ENCODE measurements at regions not wholly inside any gene's neighbourhood (a gene's known extent, or its start where the extent isn't known, plus 50 kb on each side); places are given as distances from the start of the nearest gene placed in this dataset.

- DNase-seq (ENCODE audit: low read depth): no peak
Measured at GRCh38 chr4:125515016-125515415, 200.3 kb downstream of the FAT4 start.

- no peak for DNase-seq (ENCODE audit: low read depth)
Measured at GRCh38 chr4:125517831-125518230, 203.1 kb downstream of the FAT4 start.

- DNase-seq (ENCODE audit: low read depth): no peak
Measured at GRCh38 chr4:125518281-125518680, 203.5 kb downstream of the FAT4 start.

GRCh38 chr4:125519371-125520146 lies 204.8 kb downstream of the FAT4 start:
- DNase-seq (ENCODE audit: low read depth): no peak

- no peak for DNase-seq (ENCODE audit: low read depth)
Measured at GRCh38 chr4:125520258-125520990, 205.7 kb downstream of the FAT4 start.

GRCh38 chr4:125522588-125522987 lies 207.8 kb downstream of the FAT4 start:
- DNase-seq (ENCODE audit: low read depth): no peak

GRCh38 chr4:125522992-125523391 lies 208.2 kb downstream of the FAT4 start:
- DNase-seq (ENCODE audit: low read depth): no peak

GRCh38 chr4:125526420-125526819 lies 211.7 kb downstream of the FAT4 start:
- DNase-seq (ENCODE audit: low read depth): no peak

- DNase-seq (ENCODE audit: low read depth): no peak
Measured at GRCh38 chr4:125527681-125528080, 212.9 kb downstream of the FAT4 start.

GRCh38 chr4:125529071-125529470 lies 214.3 kb downstream of the FAT4 start:
- no peak for DNase-seq (ENCODE audit: low read depth)

- DNase-seq (ENCODE audit: low read depth): no peak
Measured at GRCh38 chr4:125538670-125539069, 223.9 kb downstream of the FAT4 start.

GRCh38 chr4:125539691-125540090 lies 224.9 kb downstream of the FAT4 start:
- no peak for DNase-seq (ENCODE audit: low read depth)

- DNase-seq (ENCODE audit: low read depth): no peak
Measured at GRCh38 chr4:125541836-125542385, 227.2 kb downstream of the FAT4 start.

GRCh38 chr4:125546272-125546671 lies 231.5 kb downstream of the FAT4 start:
- no peak for DNase-seq (ENCODE audit: low read depth)

GRCh38 chr4:125547836-125548235 lies 233.1 kb downstream of the FAT4 start:
- no peak for DNase-seq (ENCODE audit: low read depth)

- DNase-seq (ENCODE audit: low read depth): no peak
Measured at GRCh38 chr4:125550769-125551168, 236.0 kb downstream of the FAT4 start.

- no peak for DNase-seq (ENCODE audit: low read depth)
Measured at GRCh38 chr4:125551466-125551865, 236.7 kb downstream of the FAT4 start.

GRCh38 chr4:125551967-125552366 lies 237.2 kb downstream of the FAT4 start:
- no peak for DNase-seq (ENCODE audit: low read depth)

GRCh38 chr4:125572601-125573000 lies 257.8 kb downstream of the FAT4 start:
- no peak for DNase-seq (ENCODE audit: low read depth)

GRCh38 chr4:125573368-125573767 lies 258.6 kb downstream of the FAT4 start:
- DNase-seq (ENCODE audit: low read depth): no peak

- DNase-seq (ENCODE audit: low read depth): no peak
Measured at GRCh38 chr4:125573786-125574185, 259.0 kb downstream of the FAT4 start.

GRCh38 chr4:125582302-125582701 lies 267.5 kb downstream of the FAT4 start:
- no peak for DNase-seq (ENCODE audit: low read depth)

GRCh38 chr4:125590158-125590557 lies 275.4 kb downstream of the FAT4 start:
- no peak for DNase-seq (ENCODE audit: low read depth)

Data from activated T-cell treated with anti-CD3 and anti-CD28 coated beads for 48 hours (primary cell).